Kasumi-1 (cell line): ENCODE measurements at regions not wholly inside any gene's neighbourhood (a gene's known extent, or its start where the extent isn't known, plus 50 kb on each side); places are given as distances from the start of the nearest gene placed in this dataset.
A peak's percentile ranks its signal among the peaks of the same experiment; 100 is the strongest.
"Not testable (repeated sequence)": the region's sequence is repeated elsewhere in the genome, so short reads cannot be mapped to it uniquely, and the experiment has no call there.

ENCODE experiments used
- DNase-seq, 2 experiments: peaks; one replicate each; lab custom pipeline; 2025; lab: John Stamatoyannopoulos, UW

GRCh38 chr5:136467632-136468031 lies 102.3 kb upstream of the TRPC7 start:
- no peak for DNase-seq

GRCh38 chr5:136466041-136466415 lies 100.7 kb upstream of the TRPC7 start:
- DNase-seq = no peak

GRCh38 chr5:136458481-136458880 lies 93.1 kb upstream of the TRPC7 start:
- no peak for DNase-seq

- no peak for DNase-seq
Measured at GRCh38 chr5:136457390-136458013, 92.2 kb upstream of the TRPC7 start.

GRCh38 chr5:136455409-136455808 lies 90.1 kb upstream of the TRPC7 start:
- DNase-seq = no peak

- no peak for DNase-seq
Measured at GRCh38 chr5:136453986-136454758, 88.8 kb upstream of the TRPC7 start.

GRCh38 chr5:136453199-136453598 lies 87.9 kb upstream of the TRPC7 start:
- no peak for DNase-seq

GRCh38 chr5:136447576-136447975 lies 82.2 kb upstream of the TRPC7 start:
- DNase-seq = not testable (repeated sequence)

GRCh38 chr5:136446565-136446964 lies 81.2 kb upstream of the TRPC7 start:
- no peak for DNase-seq

GRCh38 chr5:136444099-136444498 lies 78.8 kb upstream of the TRPC7 start:
- DNase-seq = not testable (repeated sequence)

GRCh38 chr5:136439367-136439766 lies 74.0 kb upstream of the TRPC7 start:
- DNase-seq = no peak

- no peak for DNase-seq
Measured at GRCh38 chr5:136435946-136436543, 70.7 kb upstream of the TRPC7 start.

GRCh38 chr5:136434795-136435194 lies 69.5 kb upstream of the TRPC7 start:
- DNase-seq = no peak

- no peak for DNase-seq
Measured at GRCh38 chr5:136432705-136433104, 67.4 kb upstream of the TRPC7 start.

GRCh38 chr5:136430081-136430480 lies 64.7 kb upstream of the TRPC7 start:
- DNase-seq = no peak

GRCh38 chr5:136427426-136427825 lies 62.1 kb upstream of the TRPC7 start:
- DNase-seq = no peak

- DNase-seq = no peak
Measured at GRCh38 chr5:136425921-136426320, 60.6 kb upstream of the TRPC7 start.

GRCh38 chr5:136424835-136425584 lies 59.7 kb upstream of the TRPC7 start:
- peak; percentile 35 to 45 for DNase-seq

- no peak for DNase-seq
Measured at GRCh38 chr5:136423944-136424606, 58.7 kb upstream of the TRPC7 start.

GRCh38 chr5:136420168-136420898 lies 55.0 kb upstream of the TRPC7 start:
- no peak for DNase-seq

GRCh38 chr5:136418301-136418700 lies 53.0 kb upstream of the TRPC7 start:
- no peak for DNase-seq
